Kidney (tissue), 13 donors: ENCODE measurements at regions not wholly inside any gene's neighbourhood (a gene's known extent, or its start where the extent isn't known, plus 50 kb on each side); places are given as distances from the start of the nearest gene placed in this dataset.

ENCODE experiments used
- DNase-seq, 5 donors: peaks; one replicate each; pipeline ENCODE4 v3.0.0-alpha.2; 2013 to 2020
- FAIRE-seq: peaks from 2 replicates; lab custom pipeline; 2012; peaks lifted over from hg19 to GRCh38; lab: Jason Lieb, UNC
- H3K27ac ChIP-seq, 2 donors: one replicate each; pipeline ENCODE4 v1.7.0; 2013; ENCODE audit warnings: low read depth in 2 of 2, low read length in 2 of 2, inconsistent platforms in 1 of 2
- H3K27me3 ChIP-seq: one replicate; pipeline ENCODE4 v1.7.1; 2013; ENCODE audit warnings: low read length, inconsistent platforms; ENCODE audit not compliant: control insufficient read depth, insufficient read depth
- H3K36me3 ChIP-seq, 3 donors: one replicate each; pipeline versions ENCODE4 v1.7.0 to v1.7.1; 2013; ENCODE audit warnings: low read length in 3 of 3, control low read depth in 1 of 3, inconsistent platforms in 1 of 3; ENCODE audit not compliant: insufficient read depth in 3 of 3, control insufficient read depth in 2 of 3
- H3K4me1 ChIP-seq, 3 donors: one replicate each; pipeline versions ENCODE4 v1.7.0 to v1.7.1; 2013; ENCODE audit warnings: low read length in 3 of 3, inconsistent platforms in 1 of 3, low read depth in 1 of 3; ENCODE audit not compliant: control insufficient read depth in 2 of 3, insufficient read depth in 2 of 3
- H3K4me3 ChIP-seq, 3 donors: one replicate each; pipeline versions ENCODE4 v1.7.0 to v1.8.1; 2013; ENCODE audit warnings: low read length in 3 of 3, control low read depth in 1 of 3, inconsistent platforms in 1 of 3
- H3K9ac ChIP-seq, 3 donors: one replicate each; pipeline versions ENCODE4 v1.7.0 to v1.7.1; 2013; ENCODE audit warnings: low read length in 3 of 3, control low read depth in 1 of 3, inconsistent platforms in 1 of 3
- H3K9me3 ChIP-seq, 3 donors: one replicate each; pipeline versions ENCODE4 v1.7.0 to v1.7.1; 2013; ENCODE audit warnings: low read length in 3 of 3, control low read depth in 1 of 3, inconsistent platforms in 1 of 3; ENCODE audit not compliant: control insufficient read depth in 2 of 3, insufficient read depth in 1 of 3
- CTCF ChIP-seq: IDR thresholded peaks from 3 replicates; pipeline ENCODE4 v1.5.1; 2012; ENCODE audit warnings: mild to moderate bottlenecking, moderate library complexity, borderline replicate concordance; ENCODE audit not compliant: insufficient read depth; ENCODE audit errors: extremely low read depth
- intact Hi-C: fragments of 100-400 bp; cut with DNase I; formaldehyde crosslinking; loops from one replicate; pipeline ENCODE4 v1.11.1; 2022
- donor health status: control.
- donor health status: control.
- donor health status: control.
- donor health status: control.
- donor health status: control.
- donor health status: DM: yes; HTN: yes; CAD: no.
- donor health status: Normal renal cell carcinoma (clear cell type).

DNA sequence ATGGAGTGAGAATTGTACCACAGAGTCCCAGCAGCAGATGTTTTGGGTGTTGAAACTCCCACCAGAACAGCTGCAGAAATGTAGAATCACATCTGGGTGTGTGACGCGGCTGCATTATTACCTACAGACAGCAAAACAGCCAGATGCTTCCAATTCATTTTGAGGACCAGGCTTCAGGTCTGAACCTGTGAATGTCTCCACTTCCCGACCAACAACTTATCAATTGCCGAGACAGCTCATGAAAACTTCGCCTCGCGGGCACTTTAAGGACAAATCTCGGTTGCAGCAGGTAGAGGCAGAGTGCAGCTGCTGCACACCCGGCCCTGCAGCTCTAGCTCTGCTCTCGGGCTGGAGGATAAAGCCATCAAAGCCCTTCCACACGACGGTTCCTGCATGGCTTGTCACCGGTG is 202.0 kb downstream of the HRH4 start:
- Histone ChIP-seq H3K27ac (no peak overlapping the region), H3K4me1 (peaks cover 0 to 1% (median 0%) of the 10 kb centered on the region in 3 donors), H3K9ac (no peak overlapping the region), H3K27me3 (no peaks in the 10 kb centered on the region), H3K36me3 (no peaks in the 10 kb centered on the region), H3K4me3 (no peak overlapping the region), H3K9me3 (no peaks in the 10 kb centered on the region)
- intact Hi-C loops, result no loop called here
- FAIRE-seq, result no peak
- no peak for TF ChIP-seq CTCF
- DNase-seq, result peak in 2 of 5 donors; percentile 28 to 32

DNA sequence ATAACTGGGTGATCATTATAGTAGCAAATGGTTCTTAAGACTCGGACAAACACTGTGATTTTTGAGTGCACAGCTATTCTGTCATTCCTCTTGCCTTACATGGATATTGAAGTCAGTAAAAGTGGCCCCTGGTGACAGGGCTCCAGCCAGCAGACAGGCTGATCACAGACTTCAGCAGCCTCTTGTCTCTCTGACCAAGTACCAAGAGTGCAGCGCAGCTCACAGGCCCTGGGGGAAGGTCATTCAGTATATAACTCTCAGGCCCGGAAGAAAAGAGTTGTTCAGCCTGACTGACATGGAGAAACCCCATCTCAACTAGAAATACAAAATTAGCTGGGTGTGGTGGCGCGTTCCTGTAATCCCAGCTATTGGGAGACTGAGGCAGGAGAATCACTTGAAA is 202.6 kb downstream of the HRH4 start:
- H3K9ac ChIP-seq, result no peak overlapping the region
- H3K4me1 ChIP-seq, result no peaks in the 10 kb centered on the region
- no peaks in the 10 kb centered on the region for H3K9me3 ChIP-seq
- no peak overlapping the region for H3K4me3 ChIP-seq
- intact Hi-C loops, result no loop called here
- DNase-seq, result no peak
- no peaks in the 10 kb centered on the region for H3K36me3 ChIP-seq
- no peak for TF ChIP-seq CTCF
- H3K27me3 ChIP-seq, result no peaks in the 10 kb centered on the region
- H3K27ac ChIP-seq, result no peak overlapping the region
- FAIRE-seq, result no peak

DNA sequence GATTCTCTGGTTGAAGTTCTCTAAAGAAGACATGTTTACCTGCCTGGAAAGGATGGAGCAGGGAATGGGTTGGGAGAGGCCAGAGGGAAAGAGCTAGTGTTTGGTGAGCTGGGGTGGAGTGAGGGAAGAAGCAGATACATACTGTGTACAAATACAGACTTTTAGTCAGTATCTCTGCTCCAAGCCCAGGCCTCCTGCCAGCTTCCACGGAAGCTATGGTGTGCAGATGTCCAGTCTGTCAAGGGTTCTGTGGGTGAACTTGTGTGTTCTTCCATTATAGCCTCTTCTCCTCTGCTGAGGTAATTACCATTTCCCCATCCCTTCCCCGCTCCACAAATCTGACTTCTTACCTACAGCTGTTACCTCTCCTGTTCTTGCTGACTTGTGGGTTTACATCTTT is 208.6 kb downstream of the HRH4 start:
- no peak for TF ChIP-seq CTCF
- no peaks in the 10 kb centered on the region for H3K9me3 ChIP-seq
- no peak for DNase-seq
- H3K4me3 ChIP-seq, result no peak overlapping the region
- H3K9ac ChIP-seq, result no peak overlapping the region
- intact Hi-C loops, result no loop called here
- no peaks in the 10 kb centered on the region for H3K27me3 ChIP-seq
- no peaks in the 10 kb centered on the region for H3K36me3 ChIP-seq
- H3K27ac ChIP-seq, result no peak overlapping the region
- no peak for FAIRE-seq
- no peaks in the 10 kb centered on the region for H3K4me1 ChIP-seq

GRCh38 chr18:24669502-24669901 is 209.1 kb downstream of the HRH4 start:
- DNase-seq, result no peak
- Histone ChIP-seq H3K9ac (no peak overlapping the region), H3K36me3 (no peaks in the 10 kb centered on the region), H3K27ac (no peak overlapping the region), H3K27me3 (no peaks in the 10 kb centered on the region), H3K9me3 (no peaks in the 10 kb centered on the region), H3K4me3 (no peak overlapping the region), H3K4me1 (no peaks in the 10 kb centered on the region)
- no peak for FAIRE-seq
- no peak for TF ChIP-seq CTCF
- intact Hi-C loops, result no loop called here
